PC-9 (cell line): ENCODE measurements at regions not wholly inside any gene's neighbourhood (a gene's known extent, or its start where the extent isn't known, plus 50 kb on each side); places are given as distances from the start of the nearest gene placed in this dataset.

Source experiments
- EZH2 ChIP-seq: fragments of 200-600 bp; sonication (generic); IDR thresholded peaks from 2 replicates; pipeline ENCODE4 v1.8.0; 2017; ENCODE audit warnings: antibody characterized with exemption, low read depth
- TF ChIP-seq, protein P1 (sequence below): fragments of 200-600 bp; sonication (generic); conservative IDR thresholded peaks from 2 replicates; pipeline ENCODE4 v1.6.1; 2017; ENCODE audit warnings: mixed run types, antibody characterized with exemption, mild to moderate bottlenecking, moderate library complexity

DNA sequence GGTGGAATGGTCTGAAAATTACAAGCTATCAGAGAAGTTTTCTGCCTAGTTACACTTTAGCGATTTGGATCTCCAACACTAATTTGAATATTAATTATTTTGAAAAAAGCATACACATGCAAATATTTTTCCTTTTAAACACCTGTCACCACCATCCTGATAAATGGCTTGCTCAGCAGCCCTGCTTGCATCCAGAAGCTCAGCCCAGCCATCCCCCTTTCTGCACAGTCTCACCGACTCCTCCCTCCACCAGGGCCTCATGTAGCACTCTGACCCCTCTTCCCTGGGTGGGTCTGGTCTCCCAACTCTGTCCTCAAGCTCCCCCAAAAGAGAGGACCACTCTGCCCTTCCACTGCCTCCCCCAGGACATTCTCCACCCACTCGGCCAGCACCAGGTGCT, 70.0 kb downstream of the C5orf15 start:
- TF ChIP-seq, protein P1, sequence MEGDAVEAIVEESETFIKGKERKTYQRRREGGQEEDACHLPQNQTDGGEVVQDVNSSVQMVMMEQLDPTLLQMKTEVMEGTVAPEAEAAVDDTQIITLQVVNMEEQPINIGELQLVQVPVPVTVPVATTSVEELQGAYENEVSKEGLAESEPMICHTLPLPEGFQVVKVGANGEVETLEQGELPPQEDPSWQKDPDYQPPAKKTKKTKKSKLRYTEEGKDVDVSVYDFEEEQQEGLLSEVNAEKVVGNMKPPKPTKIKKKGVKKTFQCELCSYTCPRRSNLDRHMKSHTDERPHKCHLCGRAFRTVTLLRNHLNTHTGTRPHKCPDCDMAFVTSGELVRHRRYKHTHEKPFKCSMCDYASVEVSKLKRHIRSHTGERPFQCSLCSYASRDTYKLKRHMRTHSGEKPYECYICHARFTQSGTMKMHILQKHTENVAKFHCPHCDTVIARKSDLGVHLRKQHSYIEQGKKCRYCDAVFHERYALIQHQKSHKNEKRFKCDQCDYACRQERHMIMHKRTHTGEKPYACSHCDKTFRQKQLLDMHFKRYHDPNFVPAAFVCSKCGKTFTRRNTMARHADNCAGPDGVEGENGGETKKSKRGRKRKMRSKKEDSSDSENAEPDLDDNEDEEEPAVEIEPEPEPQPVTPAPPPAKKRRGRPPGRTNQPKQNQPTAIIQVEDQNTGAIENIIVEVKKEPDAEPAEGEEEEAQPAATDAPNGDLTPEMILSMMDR, result no peak
- TF ChIP-seq EZH2, result no peak
